ENCODE measurements at regions not wholly inside any gene's neighbourhood (a gene's known extent, or its start where the extent isn't known, plus 50 kb on each side); places are given as distances from the start of the nearest gene placed in this dataset.

DNA sequence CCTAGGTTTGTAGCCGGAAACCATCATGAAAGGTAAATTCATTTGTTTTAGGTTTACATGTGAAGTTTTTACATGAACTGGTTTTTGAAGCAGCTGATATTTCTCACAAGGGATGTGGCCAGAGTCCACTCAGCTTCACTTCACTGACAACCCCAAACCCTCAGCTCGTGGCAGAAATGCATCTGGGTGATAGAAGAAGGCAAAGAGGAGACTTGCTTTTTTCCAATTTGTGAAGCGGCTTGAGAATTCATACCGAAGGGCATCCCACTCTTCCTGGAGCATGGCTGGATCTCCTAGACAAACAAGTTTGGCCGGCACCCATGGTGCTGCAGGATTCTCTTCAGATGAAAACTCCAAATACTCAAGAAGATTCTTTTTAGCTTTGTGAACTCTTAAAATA, 392.8 kb upstream of the CNR1 start:
- FAIRE-seq, result no peak
- no peak for DNase-seq (ENCODE audit: low spot score)

DNA sequence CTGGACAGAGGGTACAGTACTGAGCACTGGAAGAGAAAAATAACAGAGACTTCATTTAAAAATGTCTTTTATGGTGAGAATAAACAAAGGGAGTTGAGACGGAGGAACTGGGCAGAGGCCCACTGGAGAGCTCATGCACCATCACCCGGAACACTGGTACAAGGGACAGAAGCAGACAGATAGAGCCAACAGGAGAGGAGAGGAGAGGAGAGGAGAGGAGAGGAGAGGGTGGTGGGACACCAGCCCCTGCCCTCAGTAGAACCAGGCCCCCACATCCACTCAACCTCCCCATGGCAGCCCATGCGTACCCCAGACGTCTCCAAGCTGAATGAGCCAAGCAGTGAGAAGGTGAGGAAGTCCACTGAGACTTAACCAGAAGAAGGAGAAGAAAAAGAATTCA, 390.5 kb upstream of the CNR1 start:
- FAIRE-seq (no peak), DNase-seq (ENCODE audit: low spot score) (no peak)

DNA sequence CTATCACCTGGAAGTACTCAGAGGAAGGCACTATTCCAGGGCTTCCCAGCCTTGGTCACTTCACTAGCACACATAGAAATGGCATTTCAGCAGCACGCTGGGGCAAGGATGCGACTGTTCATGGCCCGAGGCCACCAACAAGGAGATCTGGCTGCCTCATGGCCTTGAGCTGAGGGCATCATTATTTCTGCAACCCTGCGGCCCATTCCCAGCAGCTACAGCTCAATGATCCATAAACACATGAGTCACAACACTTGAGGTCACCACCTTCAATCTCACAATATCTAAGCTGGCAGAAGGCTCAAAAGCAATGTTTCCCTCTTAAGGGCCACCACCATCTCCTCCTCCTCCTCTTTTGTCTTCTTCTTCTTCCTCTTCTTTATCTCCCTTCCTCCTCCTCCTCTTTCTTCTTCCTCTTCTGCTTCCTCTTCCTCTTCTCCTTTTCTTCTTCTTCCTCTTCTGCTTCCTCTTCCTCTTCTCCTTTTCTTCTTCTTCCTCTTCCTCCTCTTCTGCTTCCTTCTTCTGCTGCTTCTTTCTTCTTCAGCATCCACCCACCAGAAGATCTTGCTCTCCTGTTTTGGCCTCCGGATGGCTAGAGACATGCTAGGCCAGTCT, 382.9 kb upstream of the CNR1 start:
- no peak for DNase-seq (ENCODE audit: low spot score)

DNA sequence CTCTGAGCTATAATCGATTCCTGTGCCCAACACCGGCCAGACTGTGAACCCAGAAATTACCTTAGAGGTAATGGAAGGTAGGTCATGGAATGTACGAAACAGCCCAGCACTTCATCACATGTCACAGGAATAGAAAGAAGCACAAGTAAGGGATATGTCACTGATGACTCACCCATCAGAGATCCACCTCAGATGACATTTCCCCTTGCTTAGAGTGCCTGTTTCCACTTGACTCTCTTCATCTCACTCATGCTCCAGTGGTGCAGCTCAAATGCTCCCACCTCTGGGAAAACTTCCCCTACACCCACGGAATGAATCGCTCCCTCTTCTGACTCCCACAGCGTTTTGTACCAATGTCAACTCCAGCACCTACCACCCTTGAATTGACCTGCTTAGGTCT, 381.6 kb upstream of the CNR1 start:
- DNase-seq (ENCODE audit: low spot score) (peak; percentile 4), FAIRE-seq (no peak)

More for the DNA sequence above, 382.9 kb upstream of the CNR1 start:
- FAIRE-seq, result no peak

DNA sequence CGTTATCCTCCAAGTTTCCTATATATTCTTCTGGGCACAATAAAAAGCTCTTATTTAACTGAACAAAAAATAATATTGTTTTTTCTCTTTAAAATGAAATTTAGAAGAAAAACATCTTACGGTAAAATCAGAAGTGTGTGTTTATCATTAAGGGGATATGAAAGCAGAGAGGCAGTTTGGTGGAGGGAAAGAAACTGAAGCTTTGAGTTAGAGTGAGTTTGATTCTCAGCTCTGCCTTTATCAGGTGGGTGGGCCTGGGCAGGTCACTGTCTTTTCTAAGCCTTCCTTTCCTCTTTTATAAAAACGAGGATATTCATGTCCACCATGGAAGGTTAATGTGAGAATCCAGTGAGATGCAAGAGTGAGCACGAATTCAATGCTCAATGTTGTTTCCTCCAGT, 379.8 kb upstream of the CNR1 start:
- FAIRE-seq, result no peak

DNA sequence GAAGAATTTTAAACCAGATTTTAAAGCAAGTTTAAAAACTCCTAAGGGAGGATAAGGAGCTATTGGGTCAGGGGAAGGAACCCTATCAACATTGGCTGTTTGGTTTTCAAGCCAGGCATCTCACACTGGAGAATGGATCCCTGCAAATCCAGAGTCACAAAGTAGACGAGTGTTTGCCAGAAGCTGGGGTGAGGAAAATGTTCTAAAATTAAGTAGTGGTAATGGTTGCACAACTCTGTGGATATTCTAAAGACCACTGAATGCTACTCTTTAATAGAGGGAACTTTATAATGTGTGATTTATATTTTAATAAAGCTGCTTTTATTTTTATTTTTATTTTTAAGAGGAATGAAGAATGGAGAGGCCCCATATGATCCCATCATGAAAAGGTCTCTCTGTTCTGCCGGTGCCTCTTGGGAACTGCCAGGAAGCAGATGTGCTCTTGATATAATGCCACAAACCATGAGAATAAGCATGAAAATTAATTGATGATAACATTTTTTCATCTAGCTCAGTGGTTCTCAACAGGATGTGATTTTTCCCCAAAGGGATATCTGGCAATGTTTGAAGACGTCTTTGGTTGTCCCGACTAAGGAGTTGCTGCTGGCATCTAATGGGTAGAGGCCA, 379.0 kb upstream of the CNR1 start:
- no peak for FAIRE-seq

More for the DNA sequence above, 379.8 kb upstream of the CNR1 start:
- no peak for DNase-seq (ENCODE audit: low spot score)

DNA sequence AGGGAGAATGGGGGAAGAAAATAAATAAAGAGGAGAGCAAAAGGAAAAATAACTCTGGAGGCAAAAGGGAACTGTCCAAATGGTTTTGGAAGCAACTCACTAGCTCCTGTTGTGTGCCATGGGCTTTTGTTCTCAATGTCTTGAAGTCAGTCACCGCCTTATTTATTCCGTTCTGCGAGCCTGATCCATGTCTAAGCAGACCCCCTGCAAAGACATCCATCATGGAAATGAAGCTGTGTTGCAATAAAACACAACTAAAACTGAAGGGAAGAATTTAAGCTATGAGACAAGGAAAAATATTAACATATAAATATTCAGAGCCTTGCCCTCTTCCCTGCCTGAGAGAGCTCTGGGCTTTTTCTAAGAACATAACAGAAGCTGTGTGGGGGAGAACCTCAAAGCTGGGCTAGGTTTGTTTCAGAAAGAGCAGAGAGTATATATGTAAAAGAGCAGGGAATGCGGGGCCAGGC, 373.2 kb upstream of the CNR1 start:
- DNase-seq (ENCODE audit: low spot score) (no peak), FAIRE-seq (no peak)

More for the DNA sequence above, 379.0 kb upstream of the CNR1 start:
- no peak for DNase-seq (ENCODE audit: low spot score)

DNA sequence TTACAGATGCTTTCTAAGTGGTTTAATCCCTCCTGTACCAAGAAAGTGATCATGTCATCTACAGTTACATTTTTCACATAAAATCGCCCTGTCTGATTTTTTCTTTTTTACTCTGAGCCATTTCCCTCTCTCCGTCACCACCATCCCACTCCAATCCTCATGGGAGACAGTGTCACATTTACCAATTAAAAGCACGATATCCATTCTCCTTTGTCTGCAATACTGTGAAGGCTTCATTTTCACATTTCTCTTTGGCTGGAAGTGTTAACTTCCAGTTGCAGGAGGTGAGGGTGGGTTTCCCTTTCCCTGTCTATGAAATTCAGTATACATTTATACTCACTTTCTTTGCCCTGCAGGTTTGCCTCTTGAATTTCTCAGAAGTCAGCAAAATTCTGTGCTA, 372.7 kb upstream of the CNR1 start:
- FAIRE-seq, result no peak
- no peak for DNase-seq (ENCODE audit: low spot score)

DNA sequence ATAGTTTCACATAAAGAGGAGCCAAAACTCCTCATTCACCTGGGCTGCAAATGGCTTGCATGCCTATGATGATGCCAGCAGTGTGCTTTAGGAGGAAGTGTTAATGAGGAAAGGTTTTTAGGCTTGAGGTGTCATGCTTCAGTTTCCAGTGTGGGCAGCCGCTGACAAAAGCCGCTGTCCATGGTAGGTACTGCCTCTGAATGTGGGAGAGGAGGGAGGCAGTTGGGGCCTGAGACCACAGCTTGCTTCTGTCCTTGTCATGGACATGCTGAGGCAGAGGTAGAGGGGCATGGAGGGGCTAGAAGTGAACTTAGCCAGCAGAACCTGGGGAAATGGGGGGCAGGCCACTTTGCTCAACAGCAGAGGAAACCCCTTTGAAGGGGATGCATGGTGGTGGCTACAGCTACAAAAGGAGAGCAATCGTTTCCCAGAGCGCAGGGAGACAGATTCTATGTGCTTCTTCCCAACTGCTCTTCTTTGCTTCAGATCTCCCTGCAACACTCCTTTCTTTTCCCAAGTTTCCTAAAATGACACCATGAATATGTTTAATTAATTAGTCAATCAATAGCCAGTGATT, 372.1 kb upstream of the CNR1 start:
- DNase-seq (ENCODE audit: low spot score), result peak; percentile 14
- FAIRE-seq, result no peak

DNA sequence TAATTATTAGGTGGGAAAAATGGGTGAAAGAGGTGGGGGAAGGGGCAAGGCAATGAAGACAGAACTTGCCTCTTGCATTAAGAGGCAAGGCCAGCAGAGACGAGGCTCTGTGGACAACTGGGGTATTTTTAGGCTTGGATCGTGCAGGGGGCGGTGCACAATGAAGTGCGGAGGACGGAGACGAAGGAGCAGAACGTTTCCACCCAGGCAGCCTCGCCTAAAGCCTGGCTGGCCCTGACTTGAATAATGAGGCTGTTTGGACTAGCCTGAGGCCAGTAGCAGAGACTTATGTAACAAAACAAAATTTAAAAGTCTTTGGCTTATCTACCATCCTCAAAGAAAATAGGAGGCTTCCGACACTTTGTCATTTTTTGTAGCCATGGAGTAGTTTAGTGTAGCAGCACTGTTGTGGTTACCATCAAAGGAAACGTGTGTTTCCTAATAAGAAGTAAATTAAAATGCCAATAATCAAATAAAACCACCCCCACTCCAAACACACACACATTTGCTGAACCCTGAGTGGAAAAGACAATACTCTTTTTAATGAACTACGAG, 370.0 kb upstream of the CNR1 start:
- no peak for FAIRE-seq
- DNase-seq (ENCODE audit: low spot score), result no peak

DNA sequence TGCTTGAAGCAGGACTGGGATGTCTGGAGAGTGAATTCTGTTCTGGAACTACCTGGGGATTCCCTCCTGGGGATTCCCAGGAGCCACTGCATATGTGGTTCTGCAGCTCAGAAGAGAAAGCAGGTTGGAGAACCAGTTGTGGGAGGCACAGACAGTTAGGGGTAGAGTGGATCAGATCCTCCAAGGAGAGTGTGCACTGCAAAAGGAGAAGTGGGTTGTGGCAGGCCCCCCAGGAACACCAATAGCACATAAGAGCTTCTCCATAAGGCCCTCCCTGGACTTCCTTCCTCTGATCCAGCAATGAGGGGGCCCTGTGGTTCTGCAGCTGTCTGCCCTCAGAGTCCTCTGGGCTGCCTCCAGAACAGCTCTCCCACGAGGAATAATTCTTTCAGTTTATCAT, 369.2 kb upstream of the CNR1 start:
- DNase-seq (ENCODE audit: low spot score), result no peak
- no peak for FAIRE-seq

DNA sequence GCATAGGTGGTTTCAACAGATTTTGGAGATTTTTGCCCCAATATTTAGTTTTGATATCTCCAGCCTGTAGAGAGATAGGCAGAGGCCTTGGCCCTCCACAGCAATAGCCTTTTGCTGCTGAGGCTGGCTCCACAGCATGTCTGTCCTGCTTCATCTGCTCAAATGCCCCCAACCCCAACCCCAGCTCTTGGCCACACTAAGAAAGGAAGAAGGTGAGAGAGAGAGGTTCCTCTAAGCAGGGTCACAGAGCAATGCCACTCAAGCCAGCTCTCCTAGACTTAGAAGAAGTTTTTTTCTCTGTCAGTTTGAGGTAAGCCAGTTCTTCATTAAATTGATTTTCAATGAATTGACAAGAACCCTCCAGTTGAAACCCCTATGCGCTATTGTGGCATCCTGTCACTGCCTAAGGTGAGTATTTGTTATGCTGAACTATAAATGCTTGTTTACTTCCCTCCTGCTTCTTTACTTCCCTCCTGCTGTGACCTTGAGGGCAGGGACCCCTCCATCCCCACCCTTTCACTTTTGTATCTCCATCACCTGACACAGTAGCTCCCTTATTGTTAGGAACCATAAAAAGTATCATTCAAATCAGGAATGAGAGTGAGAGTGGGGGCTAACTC, 366.2 kb upstream of the CNR1 start:
- FAIRE-seq (no peak), DNase-seq (ENCODE audit: low spot score) (no peak)

DNA sequence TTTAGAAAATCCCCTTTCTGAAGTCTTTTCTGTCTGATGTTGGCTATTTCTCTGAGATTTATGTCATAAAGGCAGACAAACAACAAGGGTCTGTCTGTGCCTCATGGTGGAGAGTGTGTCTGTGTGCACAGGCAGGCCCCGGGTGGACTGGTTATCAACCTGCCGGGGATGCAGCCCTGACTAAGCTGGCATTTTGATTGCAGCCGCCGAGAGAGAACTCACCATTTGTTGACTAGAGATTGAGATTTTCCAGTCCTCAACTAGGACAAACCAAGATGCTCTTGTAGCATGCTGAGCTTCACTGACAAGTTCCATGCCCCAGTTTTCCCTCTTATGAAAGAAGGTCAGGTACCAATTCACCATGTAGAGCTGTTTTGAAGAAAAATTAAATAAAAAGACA, 363.6 kb upstream of the CNR1 start:
- DNase-seq (ENCODE audit: low spot score), result no peak
- no peak for FAIRE-seq

DNA sequence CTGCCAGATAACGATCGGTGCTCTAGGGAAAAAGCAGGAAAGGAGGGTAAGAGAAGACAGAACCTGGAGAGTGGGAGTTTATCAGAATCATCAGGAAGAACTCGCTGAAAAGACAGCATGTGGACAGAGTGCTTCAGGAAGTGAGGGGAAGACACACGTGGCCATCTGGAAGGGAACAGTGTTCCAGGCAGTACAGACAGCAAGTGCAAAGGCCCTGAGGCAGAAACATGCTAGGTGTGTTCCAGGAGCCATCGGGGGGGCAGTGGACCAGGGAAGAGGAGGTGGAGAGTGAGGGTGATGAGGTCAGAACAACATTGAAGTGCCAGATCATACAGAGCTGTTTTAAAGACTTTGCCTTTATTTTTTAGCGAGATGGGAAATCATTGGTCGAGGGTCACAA, 354.3 kb upstream of the CNR1 start:
- FAIRE-seq (no peak), DNase-seq (ENCODE audit: low spot score) (no peak)

DNA sequence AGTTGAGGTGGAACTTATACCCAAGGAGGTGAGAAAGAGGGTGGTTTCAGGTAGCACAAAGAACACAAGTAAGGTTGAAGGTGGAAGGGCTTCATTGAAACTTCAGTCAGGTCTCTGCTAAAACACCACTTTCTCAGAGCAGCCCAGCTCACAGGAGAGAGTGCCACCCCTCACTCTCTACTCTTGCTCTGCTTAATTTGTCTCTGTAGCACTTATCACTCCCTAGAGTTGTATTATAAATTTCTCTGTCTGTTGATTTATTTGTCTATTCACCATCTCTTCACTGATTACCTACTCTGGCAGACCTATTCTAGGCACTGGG, 353.8 kb upstream of the CNR1 start:
- no peak for FAIRE-seq
- DNase-seq (ENCODE audit: low spot score), result no peak

DNA sequence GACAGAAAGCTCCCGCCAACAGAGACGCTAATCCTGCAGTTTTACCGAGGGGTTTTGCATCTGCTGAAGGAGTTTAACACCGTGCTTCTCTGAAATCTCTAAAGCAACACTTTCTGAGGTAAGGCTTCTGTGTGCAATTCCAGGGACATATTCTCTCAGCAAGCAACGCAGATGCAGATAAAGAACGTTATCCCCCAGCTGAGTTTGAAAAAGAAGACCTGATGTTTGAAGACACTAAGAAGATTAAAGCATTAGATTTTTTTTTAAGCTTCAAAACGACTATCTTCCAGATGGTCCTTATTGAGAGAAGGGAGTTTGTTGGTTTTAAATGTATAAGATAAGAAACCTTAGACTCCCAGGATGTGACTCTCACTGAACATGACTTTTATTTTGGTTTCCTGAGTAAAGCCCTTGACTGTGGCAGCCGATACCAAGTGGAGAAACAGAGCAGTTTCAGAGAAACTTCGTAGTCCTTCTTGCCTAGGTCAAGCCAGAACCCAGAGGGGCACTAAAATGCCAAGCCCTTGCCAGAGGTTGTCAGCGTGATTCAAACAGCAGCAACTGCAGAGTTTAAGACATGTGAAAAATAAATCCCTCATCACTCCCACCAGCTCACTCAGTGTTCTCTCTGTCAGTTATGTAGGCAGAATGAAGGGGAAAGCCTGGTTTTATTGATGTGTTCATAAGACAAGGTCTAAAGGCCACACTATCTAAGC, 353.3 kb upstream of the CNR1 start:
- FAIRE-seq (no peak), DNase-seq (ENCODE audit: low spot score) (no peak)

DNA sequence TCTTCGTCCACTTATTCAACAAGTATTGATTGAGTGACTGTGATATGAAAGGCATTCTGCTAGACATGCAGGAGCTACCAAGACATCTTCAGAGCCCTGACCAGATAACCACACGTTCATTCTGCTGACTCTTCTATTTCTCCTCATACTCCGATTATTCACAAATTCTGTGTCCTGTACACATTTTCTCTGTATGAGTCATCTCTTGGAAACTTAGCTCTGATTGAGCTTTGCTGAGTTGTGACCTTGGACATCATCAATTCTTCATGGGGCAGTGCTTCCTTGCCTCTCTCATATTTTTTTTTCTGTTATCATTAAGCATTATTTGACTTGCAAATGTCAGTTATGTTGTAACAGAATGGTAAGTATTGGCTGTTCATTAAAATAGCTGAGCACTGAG, 351.6 kb upstream of the CNR1 start:
- no peak for DNase-seq (ENCODE audit: low spot score)
- FAIRE-seq, result no peak

DNA sequence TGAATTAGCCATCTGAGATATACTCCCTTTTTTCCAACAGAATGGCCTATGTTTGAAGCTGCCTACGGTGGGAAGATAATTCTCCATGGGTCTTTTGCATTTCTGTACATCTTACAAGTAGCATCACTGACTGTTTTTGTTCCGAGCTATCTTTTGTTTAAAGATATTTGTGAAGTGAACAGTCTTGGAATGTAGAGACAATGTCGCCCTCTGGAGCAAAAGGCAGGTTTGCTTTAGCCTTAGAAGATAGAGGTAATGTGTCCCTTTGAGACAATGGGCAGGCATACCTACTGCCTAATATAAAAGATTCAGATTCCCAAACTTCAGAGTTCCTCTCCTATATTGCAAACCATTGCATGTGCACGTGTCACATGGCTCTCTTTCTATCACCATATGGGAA, 347.8 kb upstream of the CNR1 start:
- FAIRE-seq, result no peak
- no peak for DNase-seq (ENCODE audit: low spot score)

DNA sequence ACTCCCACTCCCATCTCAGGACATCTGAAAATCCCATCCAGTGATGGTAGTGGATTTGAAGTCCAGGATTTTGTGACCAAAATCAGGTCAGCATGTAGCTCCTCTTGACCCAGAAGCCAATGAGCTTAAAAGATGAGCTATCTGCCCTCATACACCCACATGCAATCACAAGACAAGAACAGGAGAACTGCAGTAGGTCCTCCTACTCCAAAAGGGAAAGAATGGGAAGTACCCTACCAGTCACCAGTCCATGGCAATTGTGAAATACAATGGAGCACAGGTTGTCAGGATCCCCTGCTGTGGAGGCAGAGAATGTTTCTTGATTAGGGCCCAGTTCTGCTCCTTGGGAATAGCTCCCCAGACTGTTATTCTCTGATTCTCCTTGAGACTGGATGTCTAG, 347.3 kb upstream of the CNR1 start:
- no peak for FAIRE-seq

DNA sequence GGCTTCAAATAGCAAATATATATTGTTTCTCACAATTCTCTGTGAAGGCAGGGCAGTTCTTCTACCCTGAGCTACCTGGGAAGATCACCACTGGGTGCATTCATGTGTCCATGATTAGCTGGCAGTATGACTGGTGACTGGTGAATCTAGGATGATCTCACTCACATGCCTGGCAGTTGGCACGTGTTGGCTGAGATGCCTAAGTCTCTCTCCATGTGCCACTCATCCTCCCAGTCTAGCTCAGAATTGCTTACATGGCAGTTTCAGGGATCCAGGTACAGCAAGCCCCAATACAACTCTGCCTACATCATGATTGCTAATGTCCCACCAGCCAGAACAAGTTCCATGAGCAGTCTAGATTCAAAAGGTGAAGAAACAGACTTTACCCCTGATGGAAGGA, 346.8 kb upstream of the CNR1 start:
- DNase-seq (ENCODE audit: low spot score) (no peak), FAIRE-seq (no peak)

More for the DNA sequence above, 347.3 kb upstream of the CNR1 start:
- no peak for DNase-seq (ENCODE audit: low spot score)

DNA sequence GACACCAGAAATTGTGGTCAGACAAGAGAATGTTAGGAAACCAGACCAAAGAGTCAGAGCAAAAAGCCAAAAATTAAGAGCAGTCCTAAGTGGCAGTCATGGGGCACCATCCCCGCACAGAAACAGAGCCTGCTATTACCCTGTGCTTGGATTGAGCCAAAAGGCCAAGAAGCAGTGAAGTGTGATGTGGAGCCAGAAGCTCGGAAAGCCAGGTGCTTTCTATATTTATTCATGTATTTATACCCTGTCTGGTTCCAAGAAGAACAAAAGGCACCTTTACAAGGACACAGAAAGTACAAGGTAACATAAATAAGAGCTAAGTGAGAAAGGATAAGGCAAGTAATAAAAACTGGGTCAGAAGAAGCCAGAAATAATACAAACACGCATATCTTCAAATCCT, 336.2 kb upstream of the CNR1 start:
- FAIRE-seq (no peak), DNase-seq (ENCODE audit: low spot score) (no peak)

Data from urothelium cell line (cell line).